GM21526 (cell line): ENCODE measurements at regions not wholly inside any gene's neighbourhood (a gene's known extent, or its start where the extent isn't known, plus 50 kb on each side); places are given as distances from the start of the nearest gene placed in this dataset.

Experiments
- ATAC-seq: cut with Tn5 transposase; IDR thresholded peaks from one replicate; pipeline ENCODE4 v1.9.1; 2021; ENCODE audit warnings: moderate library complexity; ENCODE audit not compliant: unreplicated experiment, low FRiP score

DNA sequence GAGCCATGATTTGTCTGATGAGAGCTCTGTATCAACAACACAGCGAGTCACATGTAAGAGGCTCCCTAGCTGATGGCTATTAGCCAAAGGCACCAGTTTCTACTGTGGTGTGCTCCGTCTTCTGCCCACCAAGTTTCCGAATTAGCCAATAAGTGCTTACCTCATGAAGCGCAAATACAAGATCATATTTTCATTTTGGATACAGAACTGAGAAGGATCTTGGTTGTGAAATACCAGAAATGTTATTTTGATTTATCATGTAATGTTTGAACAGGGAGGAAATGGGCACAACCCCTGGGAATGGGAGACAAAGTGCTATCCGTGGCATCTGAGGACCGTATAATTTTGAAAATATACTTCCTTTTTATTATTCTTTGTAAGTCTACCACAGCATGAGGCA, 234.3 kb downstream of the DACT1 start:
- ATAC-seq = no peak

DNA sequence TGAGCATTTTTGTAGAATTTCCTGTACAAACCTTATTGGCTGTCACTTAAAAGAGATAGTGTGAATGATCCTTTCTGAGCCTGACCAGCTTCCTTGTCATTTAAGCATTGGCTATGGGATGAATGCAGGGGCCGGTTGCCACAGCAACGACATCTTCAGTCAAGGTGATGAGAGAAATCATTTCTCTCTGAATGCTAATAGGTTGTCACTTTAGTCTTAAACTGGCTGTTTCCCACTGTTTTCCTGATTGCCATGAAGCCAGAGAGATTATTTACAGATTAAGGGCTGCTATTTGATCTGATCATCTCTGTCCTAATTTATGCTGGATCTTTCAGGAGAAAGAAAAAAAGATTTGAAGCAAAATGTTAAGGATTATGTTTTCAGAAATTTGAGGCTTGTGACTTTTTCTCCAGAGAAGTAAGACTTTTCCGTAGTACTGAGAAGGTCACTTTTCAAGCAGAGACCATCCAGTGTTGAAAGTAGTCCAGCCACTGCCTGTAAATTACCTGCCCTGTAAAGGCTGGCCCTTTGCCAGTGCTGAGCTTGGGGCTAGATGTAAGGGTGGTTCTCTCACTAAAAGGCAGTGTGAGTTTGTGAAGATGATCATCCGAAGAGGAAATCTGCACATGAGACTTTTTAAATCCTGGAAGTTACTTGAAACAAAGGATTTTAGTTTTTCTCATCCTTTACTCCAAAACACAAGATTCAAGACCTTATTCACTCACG, 235.6 kb downstream of the DACT1 start:
- ATAC-seq = no peak

DNA sequence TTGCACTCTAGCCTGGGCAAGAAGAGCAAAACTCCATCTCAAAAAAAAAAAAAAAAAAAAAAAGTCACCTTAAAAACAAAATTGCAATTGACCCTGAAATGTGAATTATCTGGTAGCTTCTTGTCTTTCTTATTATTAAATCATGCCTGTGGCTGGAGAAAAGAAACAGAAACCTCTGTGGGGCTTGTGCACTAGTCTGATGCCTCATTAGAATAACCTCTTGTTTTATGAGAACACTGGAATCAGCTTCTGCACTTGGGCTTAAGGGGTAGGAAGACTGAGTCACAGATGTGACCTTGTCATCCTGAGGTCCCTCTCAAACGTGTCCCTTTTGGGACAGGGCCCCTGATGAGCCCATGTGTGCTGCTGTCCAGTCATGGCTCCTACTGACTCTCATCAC, 237.9 kb downstream of the DACT1 start:
- no peak for ATAC-seq

DNA sequence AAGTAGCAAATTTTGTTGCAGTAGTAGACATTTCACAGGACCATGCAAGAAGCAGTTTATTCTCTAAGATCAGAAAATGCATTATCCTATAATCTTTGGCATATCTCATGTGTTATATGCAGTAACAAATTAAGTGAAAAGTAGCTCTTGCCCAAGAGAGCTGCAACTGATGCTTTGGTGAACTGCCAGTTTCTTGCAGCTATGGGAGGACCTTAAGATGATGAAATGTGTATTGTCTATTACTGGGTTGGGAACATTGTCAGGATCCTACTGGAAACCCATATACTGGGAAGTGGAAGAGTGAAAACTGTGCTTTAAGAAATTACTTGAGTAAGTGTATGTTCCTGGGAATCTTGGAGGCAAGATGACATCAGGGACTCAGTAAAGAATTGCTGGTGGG, 238.8 kb downstream of the DACT1 start:
- ATAC-seq = no peak

DNA sequence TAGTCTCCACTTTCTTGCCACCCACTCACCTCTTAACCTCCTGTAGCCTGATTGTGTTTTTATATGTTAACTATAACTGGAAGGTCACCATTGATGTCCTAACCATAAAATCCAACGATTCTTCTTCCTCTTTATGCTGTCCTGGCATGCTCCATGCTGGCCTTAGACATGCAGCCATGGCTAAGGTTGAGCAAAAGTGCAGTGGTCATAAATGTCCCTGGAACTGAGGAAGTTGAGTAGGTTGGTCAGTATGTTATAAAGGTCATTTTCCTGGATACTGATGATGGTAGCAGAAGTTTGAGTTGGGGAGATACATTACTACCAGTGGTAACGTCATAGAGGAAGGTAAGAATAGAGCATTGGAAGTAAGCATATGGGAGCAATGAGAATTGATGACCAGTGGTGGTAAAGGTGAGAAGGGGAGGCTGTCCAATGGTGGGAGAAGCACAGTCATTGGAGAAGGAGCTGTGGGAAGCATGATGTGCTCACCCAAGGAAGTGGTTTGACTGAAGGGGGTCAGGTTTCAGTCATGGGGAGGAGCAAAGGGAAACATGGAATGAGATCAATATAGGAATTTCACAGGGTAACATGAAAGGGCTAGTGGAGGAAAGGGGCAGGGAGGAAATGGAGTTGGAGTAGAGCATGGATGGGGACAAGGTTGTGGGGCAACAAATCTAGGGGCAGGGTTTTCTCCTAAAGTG, 240.8 kb downstream of the DACT1 start:
- no peak for ATAC-seq

DNA sequence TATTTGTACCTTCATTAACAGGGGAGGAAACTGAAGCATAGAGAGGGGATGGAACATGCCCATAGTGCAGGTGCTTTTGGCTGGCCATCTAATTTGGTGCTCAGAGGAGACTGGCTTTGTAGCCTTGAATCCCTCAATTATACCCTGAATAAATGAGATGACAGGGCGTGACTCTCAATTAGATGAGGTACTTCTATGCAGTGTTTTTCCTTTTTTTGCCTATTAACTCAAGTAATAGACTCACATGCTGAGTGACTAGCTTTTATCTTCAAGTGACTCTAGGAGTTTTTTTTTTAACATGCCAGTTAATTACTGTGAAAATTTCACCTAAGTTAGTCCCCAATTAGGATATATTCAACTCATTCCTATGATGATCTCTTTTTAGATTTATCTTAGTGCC, 243.7 kb downstream of the DACT1 start:
- ATAC-seq = no peak

DNA sequence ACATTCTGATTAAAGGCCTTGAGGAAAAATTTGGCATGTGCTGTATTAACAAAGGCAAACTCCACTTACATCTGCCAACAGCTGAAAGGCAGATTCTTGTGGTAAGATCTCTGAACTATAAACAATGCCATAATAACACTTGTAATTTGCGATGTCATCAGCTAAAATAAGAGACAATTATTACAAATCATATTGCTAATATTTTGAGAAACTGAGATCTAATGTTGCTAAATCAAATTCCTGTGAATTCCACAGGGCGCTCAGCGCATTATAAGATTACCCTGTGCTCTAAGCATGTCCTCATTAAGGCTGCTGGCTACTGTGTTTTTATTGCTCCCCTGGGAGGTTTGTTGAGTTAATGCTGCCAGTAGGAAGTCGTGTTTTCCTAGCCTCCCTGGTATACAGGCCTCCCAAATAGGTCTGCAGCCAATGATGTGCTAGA, 244.8 kb downstream of the DACT1 start:
- no peak for ATAC-seq

DNA sequence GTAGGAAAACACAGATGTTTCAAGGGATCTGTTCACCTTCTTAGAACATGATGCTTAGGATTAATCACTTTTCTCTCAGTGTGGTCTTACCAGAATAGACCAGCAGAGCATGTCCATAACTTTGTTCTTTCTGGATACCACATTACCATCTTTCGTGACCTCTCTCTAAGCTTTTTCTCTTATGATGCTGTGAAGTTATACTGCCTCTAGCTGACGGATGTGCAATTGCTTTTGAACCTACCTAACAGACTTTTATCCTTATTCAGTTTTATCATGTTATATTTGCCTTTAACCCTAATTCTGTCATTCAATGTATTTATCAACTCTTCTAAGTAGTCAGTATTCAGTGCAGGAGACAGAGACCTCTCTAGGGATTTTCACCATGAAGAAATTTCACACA, 246.7 kb downstream of the DACT1 start:
- ATAC-seq = no peak

DNA sequence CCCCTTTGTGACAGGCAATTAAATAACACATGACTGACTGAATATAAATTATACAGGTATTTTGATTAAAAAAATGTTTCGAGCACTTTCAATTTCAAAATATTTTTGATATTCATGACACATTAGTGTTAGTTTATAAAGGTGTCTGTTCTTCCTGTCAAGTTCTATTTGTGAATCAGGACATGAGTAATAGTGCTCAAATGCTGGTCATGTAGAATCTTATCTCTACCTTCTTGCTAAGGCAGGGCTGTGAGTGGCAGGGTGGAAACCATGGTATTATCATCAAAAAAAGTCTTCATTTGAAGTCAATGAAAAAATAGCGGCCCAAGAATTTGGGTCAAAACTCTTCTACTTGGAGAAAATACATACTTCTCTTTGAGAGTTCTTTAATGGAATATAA, 250.2 kb downstream of the DACT1 start:
- ATAC-seq = no peak

DNA sequence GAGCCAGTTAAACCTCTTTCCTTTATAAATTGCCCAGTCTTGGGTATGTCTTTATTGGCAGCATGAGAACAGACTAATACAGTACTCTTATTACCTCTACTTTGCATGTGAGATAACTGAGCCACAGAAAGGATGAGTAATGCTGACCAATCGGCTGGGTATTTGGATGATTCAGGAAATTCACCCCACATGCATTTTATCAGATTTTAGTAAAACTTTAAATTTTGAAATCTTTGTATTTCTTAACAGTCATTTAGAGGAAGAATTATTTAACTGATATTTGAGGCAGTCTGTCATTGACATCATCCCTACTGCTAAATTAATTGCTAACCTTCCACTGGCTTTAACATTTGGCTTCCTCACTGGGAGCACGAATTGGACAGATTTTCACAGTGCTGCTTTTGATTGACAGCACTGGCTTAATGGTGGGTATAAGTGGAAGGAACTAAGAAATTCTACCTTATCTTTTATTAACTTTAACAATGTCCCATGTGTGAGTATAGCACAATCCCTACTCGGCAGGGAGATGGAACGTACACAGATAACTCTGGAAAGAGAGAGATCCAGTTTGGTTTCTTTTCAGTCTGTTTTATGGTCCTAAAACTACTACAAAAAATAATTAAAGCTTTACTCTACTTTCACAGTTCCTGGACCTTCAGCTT, 261.0 kb downstream of the DACT1 start:
- no peak for ATAC-seq

DNA sequence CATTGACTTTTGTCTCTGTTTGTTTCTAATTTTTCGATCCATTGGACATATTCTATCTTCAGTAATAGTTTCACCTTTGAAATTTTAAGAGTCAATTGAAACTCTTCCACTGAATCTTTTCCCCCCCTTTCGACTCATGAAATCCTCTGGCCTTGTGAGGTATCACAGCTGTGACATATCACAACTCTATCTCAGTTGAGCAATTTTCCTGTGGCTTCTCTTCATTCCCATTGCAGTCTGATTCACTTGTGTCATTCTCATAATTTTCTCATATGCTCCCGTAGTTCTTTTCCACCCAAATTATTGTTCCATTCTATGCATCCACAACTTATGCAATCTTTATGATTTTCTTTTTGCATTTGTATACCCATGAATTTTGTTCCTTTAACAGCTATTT, 261.6 kb downstream of the DACT1 start:
- ATAC-seq = no peak

DNA sequence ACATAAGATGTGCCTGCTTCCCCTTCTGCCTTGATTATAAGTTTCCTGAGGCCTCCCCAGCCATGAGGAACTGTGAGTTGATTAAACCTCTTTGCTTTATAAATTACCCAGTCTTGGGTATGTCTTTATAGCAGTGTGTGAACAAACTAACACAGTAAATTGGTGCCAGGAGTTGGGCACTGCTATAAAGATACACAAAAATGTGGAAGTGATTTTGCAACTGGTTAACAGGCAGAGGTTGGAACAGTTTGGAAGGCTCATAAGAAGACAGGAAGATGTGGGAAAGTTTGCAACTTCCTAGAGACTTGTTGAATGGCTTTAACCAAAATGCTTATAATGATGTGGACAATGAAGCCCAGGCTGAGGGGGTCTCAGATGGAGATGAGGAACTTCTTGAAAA, 264.1 kb downstream of the DACT1 start:
- no peak for ATAC-seq

DNA sequence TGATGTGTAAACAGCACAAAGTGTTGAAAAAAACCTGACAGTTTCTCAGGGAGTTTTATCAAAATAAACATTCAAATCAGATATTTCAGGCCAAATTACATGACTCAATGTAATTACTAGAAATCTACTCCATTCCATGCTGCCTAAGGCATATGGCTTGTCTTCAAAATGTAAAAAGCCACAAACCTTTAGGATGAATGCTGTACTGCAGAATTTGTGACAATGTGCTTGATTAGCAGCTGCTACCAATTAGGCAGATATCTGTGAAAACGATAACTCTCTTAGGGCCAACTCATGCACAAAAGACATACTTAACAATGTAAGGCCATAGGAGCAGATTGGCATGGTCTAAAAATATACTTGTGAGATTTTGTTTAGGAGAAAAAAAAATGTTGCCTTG, 267.0 kb downstream of the DACT1 start:
- no peak for ATAC-seq

DNA sequence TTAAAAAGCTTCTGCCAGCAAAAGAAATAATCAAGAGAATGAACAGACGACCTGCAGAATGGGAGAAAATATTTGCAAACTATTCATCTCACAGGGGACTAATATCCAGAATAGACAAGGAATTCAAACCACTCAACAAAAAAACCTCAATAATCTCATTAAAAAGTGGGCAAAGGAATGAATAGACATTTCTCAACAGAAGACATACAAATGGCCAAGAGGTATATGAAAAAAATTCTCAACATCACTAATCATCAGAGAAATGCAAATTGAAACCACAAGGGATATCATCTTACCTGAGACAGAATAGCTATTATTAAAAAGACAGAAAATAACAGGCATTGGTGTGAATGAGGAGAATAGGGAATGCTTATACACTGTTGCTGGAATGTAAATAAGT, 270.0 kb downstream of the DACT1 start:
- no peak for ATAC-seq

DNA sequence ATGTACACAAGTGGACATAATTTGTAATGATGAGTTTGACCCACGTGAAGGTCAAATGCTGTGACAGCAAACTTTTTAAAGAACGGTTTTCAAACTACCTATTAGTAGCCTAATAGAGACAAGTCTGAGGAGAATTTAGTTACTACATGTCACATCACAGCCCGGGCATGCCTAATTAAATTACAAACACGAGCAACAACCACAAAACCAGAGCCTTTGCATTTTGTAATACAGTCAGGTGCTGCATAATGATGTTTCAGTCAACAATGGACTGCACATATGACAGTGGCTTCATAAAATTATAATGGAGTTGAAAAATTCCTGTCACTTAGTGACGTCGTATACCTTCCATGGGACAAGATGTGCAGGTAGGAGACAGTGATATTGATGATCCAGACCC, 274.5 kb downstream of the DACT1 start:
- ATAC-seq = no peak

DNA sequence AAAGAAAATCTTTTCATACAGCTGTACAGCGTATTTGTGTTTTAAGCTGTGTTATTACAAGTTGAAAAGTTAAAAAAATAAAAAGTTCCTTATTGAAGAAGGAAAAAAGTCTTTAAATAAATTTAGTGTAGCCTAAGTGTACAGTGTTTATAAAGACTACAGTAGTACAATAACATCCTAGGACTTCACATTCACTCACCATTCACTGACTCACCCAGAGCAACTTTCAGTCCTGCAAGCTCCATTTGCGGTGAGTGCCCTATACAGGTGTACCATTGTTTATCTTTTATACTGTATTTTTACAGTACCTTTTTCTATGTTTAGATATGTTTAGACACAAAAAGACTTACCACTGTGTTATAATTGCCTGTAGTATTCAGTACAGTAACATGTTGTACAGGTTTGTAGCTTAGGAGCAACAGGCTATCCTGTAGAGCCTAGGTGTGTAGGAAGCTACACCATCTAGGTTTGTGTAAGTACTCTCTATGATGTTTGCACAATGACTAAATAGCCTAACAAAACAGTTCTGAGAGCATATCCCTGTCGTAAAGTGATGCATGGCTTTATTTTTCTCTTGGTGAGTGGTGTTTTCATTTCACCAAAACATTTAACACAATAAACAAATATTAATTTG, 275.2 kb downstream of the DACT1 start:
- no peak for ATAC-seq

DNA sequence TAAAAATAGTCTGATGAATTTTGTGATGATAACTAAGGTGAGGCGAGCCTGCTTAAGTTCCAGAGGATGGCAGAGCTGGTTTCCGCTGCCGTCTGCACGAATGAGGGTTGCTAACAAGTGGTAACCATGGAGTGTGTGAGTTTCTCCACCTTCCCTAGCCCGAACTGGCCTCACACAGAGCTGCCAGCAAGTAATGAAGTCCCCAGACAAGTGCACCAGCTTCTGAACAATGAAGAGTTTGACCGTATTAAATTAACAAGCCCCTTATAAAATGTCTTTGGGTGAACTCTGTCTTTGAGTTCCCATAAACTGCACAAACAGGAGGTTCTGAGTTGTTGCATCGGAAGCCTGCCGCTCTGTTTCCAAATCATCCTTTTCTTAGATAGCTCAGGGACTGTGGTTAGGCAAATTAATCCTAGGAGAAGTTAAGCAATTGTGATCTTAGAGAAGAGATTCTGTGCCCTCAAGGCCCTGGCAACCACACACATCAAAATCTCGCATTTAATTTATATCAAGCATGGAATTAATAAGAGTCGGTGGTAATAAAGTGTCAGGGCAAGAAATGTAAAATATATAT, 274.1 kb upstream of the DAAM1 start:
- no peak for ATAC-seq

DNA sequence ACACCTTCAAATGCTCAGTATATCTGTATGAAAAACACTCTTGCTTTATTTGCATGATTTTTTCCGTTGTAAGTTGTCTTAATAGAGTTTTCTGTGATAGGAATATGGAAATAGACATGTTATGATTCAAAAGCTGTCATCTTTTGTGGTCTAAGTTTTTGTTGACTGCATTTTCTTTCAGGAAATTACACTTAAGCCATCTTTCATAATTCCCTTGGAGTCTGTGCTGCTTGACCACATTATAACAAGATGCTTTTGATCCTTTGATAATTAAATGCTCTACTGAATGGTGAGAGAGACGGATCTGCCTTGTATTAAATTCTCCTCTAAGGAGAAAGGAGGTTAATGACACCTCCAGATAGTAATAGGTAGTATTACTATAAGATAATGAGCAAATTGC, 272.8 kb upstream of the DAAM1 start:
- ATAC-seq = no peak

DNA sequence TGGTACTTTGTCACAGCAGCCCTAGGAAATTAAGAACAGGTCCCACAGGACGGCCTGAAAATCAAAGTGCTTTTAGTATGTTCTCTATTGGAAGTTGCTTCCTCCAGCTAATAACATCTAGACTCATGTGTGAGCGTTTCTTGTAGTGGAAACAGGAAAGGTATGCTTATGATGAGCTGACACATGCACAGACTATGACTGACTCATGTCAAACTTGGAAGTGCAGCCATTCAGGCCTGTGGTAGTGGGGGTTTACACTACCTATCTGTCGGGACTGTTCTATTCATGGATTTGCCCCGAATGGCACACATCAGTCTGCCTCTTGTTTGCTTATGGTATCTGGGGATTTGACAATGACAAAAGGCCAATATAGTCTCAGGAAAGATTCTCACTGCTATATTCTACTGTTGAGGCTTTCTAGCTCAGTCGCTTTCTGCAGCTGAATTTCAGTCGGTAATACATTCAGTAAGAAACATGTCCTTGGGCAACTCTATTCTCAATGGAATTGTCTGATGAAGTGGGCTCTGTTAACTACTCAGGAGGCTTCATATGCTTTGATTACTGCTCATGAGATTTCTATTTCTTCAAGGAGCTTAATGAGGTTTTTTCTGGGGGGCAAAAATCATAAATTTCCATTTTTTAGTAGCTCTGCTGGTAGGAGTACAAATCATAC, 270.3 kb upstream of the DAAM1 start:
- no peak for ATAC-seq

DNA sequence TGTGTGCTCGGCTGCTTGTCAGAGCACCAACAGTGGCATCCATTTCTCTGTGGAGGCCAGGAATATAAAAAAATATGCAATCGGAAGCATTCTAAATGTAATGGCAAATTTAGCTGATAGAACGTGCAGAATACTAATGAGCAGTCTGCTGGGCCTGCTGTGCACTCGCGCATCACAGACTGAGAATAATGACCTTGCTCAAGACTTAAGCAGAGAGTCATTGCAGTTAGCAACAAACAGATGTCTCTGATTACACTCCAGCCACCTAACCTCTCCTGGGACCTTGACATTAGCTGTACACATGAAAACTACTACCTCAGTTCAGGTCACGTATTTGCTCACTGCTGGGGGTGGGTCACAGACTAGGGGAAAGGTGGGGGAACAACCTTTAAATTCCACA, 269.2 kb upstream of the DAAM1 start:
- no peak for ATAC-seq

DNA sequence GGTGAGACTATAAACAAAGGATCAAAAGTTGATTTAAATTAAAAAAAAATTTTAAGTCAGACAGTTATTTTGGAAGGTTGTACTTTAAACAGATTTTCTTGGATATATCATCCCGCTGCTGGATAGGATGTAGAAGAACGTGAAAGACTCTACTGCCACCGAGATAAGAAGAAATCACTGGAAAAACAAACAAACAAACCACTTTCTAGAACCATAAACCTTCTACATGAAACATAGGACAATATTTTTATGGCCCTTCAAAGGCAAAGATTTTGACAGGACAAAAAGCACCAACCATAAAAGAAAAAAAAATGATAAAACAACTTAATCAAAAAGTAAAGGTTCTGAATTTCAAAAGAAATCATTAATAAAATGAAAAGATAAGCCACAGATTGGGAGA, 268.2 kb upstream of the DAAM1 start:
- ATAC-seq = no peak
